Calu3 (cell line): ENCODE measurements at regions not wholly inside any gene's neighbourhood (a gene's known extent, or its start where the extent isn't known, plus 50 kb on each side); places are given as distances from the start of the nearest gene placed in this dataset.

Experiments
- BruUV-seq: library from RNA; stranded (reverse); fragments of 400-500 nt; replicated peaks from 2 replicates; lab custom pipeline; 2021; lab: Mats Ljungman, UMichigan
- CTCF ChIA-PET: fragments of 300-600 bp; sonication (Branson Sonifier 250); formaldehyde crosslinking; loops from one replicate; lab custom pipeline; 2022; ENCODE audit warnings: antibody characterized with exemption; lab: Charles Lee
- DNase-seq: peaks from one replicate; pipeline ENCODE4 v3.0.0; 2022
- H3K27ac Mint-ChIP-seq: one replicate; pipeline ENCODE4 v1.8.0; 2022; ENCODE audit warnings: mixed read lengths; ENCODE audit not compliant: unreplicated experiment
- H3K27me3 Mint-ChIP-seq: one replicate; pipeline ENCODE4 v1.8.0; 2022; ENCODE audit warnings: mixed read lengths; ENCODE audit not compliant: unreplicated experiment
- H3K36me3 Mint-ChIP-seq: one replicate; pipeline ENCODE4 v1.8.0; 2022; ENCODE audit warnings: mild to moderate bottlenecking, moderate library complexity, mixed read lengths; ENCODE audit not compliant: insufficient read depth, unreplicated experiment
- H3K4me1 Mint-ChIP-seq: one replicate; pipeline ENCODE4 v1.8.0; 2022; ENCODE audit warnings: mild to moderate bottlenecking, low read depth, mixed read lengths; ENCODE audit not compliant: unreplicated experiment
- H3K4me3 Mint-ChIP-seq: one replicate; pipeline ENCODE4 v1.8.0; 2022; ENCODE audit warnings: mild to moderate bottlenecking, low read depth, moderate library complexity, mixed read lengths; ENCODE audit not compliant: unreplicated experiment
- H3K9me3 Mint-ChIP-seq: one replicate; pipeline ENCODE4 v1.8.0; 2022; ENCODE audit warnings: low read depth, mixed read lengths; ENCODE audit not compliant: unreplicated experiment
- intact Hi-C: fragments of 100-400 bp; cut with micrococcal nuclease; formaldehyde crosslinking; loops from one replicate; pipeline ENCODE4 v1.10.0; 2022; ENCODE audit not compliant: unreplicated experiment
- TF ChIP-seq, protein P1 (sequence below): fragments of 200-600 bp; IDR thresholded peaks from one replicate; pipeline ENCODE4 v1.8.0; 2022; ENCODE audit warnings: antibody characterized with exemption; ENCODE audit not compliant: unreplicated experiment

DNA sequence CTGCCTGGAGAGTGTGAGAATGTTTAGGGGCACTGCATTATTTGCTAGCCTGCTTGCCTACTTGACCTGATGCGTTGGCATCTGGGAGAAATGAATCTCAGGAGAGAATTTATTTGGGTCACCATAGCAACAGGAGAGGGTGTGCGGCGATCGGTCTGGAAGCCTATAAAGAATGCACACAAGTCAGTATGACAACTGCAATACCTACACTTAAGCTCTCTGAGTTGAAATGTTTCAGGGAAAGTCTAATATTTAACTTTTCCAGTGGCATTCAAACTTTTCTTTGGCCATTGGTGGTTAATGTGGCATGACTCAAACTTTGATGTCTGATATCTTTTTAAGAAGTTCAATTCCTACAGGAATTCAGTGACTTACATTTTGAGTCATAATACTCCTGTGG lies 205.1 kb downstream of the NEDD1 start:
- TF ChIP-seq, protein P1, sequence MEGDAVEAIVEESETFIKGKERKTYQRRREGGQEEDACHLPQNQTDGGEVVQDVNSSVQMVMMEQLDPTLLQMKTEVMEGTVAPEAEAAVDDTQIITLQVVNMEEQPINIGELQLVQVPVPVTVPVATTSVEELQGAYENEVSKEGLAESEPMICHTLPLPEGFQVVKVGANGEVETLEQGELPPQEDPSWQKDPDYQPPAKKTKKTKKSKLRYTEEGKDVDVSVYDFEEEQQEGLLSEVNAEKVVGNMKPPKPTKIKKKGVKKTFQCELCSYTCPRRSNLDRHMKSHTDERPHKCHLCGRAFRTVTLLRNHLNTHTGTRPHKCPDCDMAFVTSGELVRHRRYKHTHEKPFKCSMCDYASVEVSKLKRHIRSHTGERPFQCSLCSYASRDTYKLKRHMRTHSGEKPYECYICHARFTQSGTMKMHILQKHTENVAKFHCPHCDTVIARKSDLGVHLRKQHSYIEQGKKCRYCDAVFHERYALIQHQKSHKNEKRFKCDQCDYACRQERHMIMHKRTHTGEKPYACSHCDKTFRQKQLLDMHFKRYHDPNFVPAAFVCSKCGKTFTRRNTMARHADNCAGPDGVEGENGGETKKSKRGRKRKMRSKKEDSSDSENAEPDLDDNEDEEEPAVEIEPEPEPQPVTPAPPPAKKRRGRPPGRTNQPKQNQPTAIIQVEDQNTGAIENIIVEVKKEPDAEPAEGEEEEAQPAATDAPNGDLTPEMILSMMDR: no peak
- H3K4me1 Mint-ChIP-seq: no peaks in the 10 kb centered on the region
- CTCF ChIA-PET: no interaction called here

DNA sequence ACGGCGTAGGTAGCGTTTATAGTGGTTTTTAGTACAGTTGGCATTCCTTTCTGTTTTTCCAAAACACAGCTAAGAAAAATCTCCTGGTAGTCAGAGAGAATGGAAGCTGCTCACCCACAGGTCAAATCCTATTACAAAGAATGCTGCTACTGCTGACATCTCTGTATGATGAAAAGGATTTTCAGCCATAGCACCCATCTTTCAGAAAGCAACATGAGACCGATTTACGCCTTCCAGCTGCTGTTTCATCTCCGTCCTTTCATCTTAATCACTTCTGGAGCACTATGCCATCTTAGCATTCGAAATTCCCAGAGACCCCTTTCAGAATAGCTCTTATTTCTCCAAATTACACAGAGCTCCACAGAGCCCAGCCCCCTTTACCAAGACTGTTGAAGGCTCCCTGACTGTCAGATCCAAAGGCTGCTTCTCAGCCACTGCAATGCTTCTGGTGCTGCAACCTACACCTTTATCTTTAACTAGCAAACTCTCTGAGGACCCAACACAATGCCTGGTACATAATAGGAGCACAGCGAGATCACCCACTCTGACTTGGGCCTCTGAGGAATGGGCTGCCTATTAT lies 211.8 kb downstream of the NEDD1 start:
- H3K27me3 Mint-ChIP-seq: no peaks in the 10 kb centered on the region
- peaks cover 7% of the 10 kb centered on the region for H3K9me3 Mint-ChIP-seq
- CTCF ChIA-PET: no interaction called here
- no TSS peak for BruUV-seq
- intact Hi-C loops: no loop called here
- no peak overlapping the region for H3K4me3 Mint-ChIP-seq
- DNase-seq: no peak
- no peaks in the 10 kb centered on the region for H3K4me1 Mint-ChIP-seq
- H3K27ac Mint-ChIP-seq: no peak overlapping the region
- TF ChIP-seq, protein P1: no peak
- H3K36me3 Mint-ChIP-seq: no peaks in the 10 kb centered on the region

More for the DNA sequence above, 205.1 kb downstream of the NEDD1 start:
- peaks cover 11% of the 10 kb centered on the region for H3K9me3 Mint-ChIP-seq
- H3K27me3 Mint-ChIP-seq: no peaks in the 10 kb centered on the region
- no peak for DNase-seq
- H3K36me3 Mint-ChIP-seq: no peaks in the 10 kb centered on the region
- no TSS peak for BruUV-seq
- intact Hi-C loops: no loop called here
- no peak overlapping the region for H3K4me3 Mint-ChIP-seq
- H3K27ac Mint-ChIP-seq: no peak overlapping the region

DNA sequence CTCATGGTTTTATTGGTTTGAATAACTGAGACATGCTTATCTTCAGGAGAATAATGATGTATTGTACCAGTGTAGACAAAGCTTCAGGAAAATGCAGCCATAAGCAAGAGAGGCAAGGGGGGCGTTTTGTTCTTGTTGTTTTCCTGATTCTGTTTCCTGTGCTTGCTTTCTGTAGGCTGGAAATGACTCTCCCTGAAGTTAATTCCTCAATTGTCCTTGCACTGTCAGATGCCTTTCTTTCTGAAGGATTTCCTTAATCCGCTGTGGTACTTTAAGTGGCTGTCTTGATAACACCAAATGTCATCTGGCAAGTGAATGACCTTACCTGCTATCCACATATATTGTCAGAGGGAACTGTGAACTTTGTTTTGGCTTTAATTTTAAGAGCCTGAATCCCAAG lies 220.0 kb downstream of the NEDD1 start:
- no TSS peak for BruUV-seq
- no peak for DNase-seq
- Mint-ChIP-seq H3K4me3 (no peak overlapping the region), H3K27me3 (peaks cover 56% of the 10 kb centered on the region), H3K27ac (no peak overlapping the region), H3K36me3 (no peaks in the 10 kb centered on the region), H3K4me1 (no peaks in the 10 kb centered on the region), H3K9me3 (no peaks in the 10 kb centered on the region)
- TF ChIP-seq, protein P1: no peak
- intact Hi-C loops: no loop called here
- CTCF ChIA-PET: no interaction called here

DNA sequence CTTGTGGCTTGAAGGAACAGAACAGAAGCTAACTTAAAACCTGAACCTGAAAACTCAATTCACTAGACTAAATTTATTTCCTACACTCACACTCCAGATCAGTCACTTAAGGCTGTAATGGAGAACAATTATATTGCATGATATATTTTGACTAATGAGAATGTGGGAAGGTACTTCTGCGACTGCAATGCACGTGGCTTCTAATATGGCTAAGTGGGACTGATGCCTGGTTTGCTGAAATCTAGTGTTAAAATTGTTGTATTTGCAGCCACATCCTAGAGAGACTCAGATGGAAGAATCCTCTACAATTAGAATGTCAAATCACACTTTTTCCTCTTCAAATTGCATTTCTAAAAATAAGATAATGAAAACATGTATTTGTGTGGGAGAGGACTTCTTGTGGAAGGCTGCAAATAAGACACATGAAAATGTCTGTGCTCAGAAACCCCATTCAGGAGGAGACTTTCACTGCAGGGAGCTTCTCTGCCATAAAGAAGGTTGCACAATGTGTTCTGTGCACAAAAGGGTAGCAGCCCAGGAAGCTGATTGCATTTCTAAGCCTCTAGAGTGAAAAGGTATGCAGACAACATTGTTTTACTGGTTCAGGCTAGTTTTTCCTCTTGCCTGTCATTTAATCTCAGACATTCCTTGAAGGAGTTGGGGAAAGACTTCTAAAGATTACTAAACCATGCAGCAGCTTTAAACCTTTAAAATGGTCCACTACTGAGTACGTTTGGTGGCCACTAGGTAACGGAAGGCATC lies 224.3 kb downstream of the NEDD1 start:
- intact Hi-C loops: no loop called here
- Mint-ChIP-seq H3K27me3 (peaks cover 43% of the 10 kb centered on the region), H3K36me3 (no peaks in the 10 kb centered on the region), H3K4me3 (no peak overlapping the region), H3K27ac (no peak overlapping the region), H3K9me3 (peaks cover 3% of the 10 kb centered on the region), H3K4me1 (no peaks in the 10 kb centered on the region)
- TF ChIP-seq, protein P1: no peak
- no TSS peak for BruUV-seq
- CTCF ChIA-PET: interaction anchor here (0.7 kb wide), 1 partner anchor 724 kb away, joined by 4 read pairs; no protein-coding TSS in a partner anchor
- no peak for DNase-seq
